ENCODE measurements at regions not wholly inside any gene's neighbourhood (a gene's known extent, or its start where the extent isn't known, plus 50 kb on each side); places are given as distances from the start of the nearest gene placed in this dataset.

GRCh38 chr11:25727944-25728343 lies 604.0 kb upstream of the ANO3 start:
- no peaks in the 10 kb centered on the region for H4K20me1 ChIP-seq (ENCODE audit: insufficient read depth)
- DNase-seq (ENCODE audit: low read depth, low spot score), result no peak
- ChIA-PET RAD21 (ENCODE audit: low non-redundant PET in 1 of 2, low total read pairs in 2 of 2, uncharacterized antibody in 2 of 2, unreplicated experiment in 2 of 2) (no interaction called here), POLR2A (no interaction called here), CTCF (no interaction called here)
- no peak overlapping the region for H3K4me2 ChIP-seq (ENCODE audit: low read length)
- H3K27me3 ChIP-seq (ENCODE audit: insufficient read depth, low read length), result no peaks in the 10 kb centered on the region
- H3K4me1 ChIP-seq (ENCODE audit: control insufficient read depth in 1 of 2, insufficient read depth in 2 of 2, low read length in 2 of 2), result no peaks in the 10 kb centered on the region
- H3K27ac ChIP-seq (ENCODE audit: low read depth, low read length), result no peak overlapping the region
- H3K36me3 ChIP-seq (ENCODE audit: control insufficient read depth in 1 of 2, insufficient read depth in 2 of 2, low read length in 2 of 2), result no peaks in the 10 kb centered on the region
- H3K4me3 ChIP-seq (replicated peaks in 1 of 2; ENCODE audit: low read depth in 1 of 2, low read length in 2 of 2), result no peak overlapping the region
- TF ChIP-seq ZNF274 (IDR thresholded peaks at IDR 0.05; ENCODE audit: low read depth, low read length) (no peak), CBX3 (IDR thresholded peaks at IDR 0.05; ENCODE audit: low read depth) (no peak), YY1 (IDR thresholded peaks at IDR 0.05; ENCODE audit: extremely low read depth, insufficient replicate concordance, low read depth, low read length) (no peak), ELF1 (IDR thresholded peaks at IDR 0.05; ENCODE audit: borderline replicate concordance, low read depth) (no peak), EZH2 (IDR thresholded peaks at IDR 0.05) (no peak)
- intact Hi-C loops (cut with micrococcal nuclease), result no loop called here
- BruUV-seq (replicated peaks), result no TSS peak
- no peak for ATAC-seq
- H3K9me2 ChIP-seq (ENCODE audit: insufficient read depth), result no peaks in the 10 kb centered on the region
- no peak overlapping the region for H2AFZ ChIP-seq (ENCODE audit: low read depth, low read length, poor library complexity, severe bottlenecking)
- peaks cover 0 to 13% of the 10 kb centered on the region in 2 experiments; a peak in 1 of 4 replicates for H3K9me3 ChIP-seq (ENCODE audit: control insufficient read depth in 1 of 2, insufficient read depth in 1 of 2, low read depth in 1 of 2, low read length in 2 of 2)
- H3K79me2 ChIP-seq (ENCODE audit: insufficient read depth, low read length), result no peaks in the 10 kb centered on the region
- no peak overlapping the region for H3K9ac ChIP-seq (ENCODE audit: low read length)

- no peaks in the 10 kb centered on the region for H4K20me1 ChIP-seq (ENCODE audit: insufficient read depth)
- ChIA-PET RAD21 (ENCODE audit: low non-redundant PET in 1 of 2, low total read pairs in 2 of 2, uncharacterized antibody in 2 of 2, unreplicated experiment in 2 of 2) (no interaction called here), CTCF (no interaction called here), POLR2A (no interaction called here)
- H3K27me3 ChIP-seq (ENCODE audit: insufficient read depth, low read length), result no peaks in the 10 kb centered on the region
- peaks cover 0 to 13% of the 10 kb centered on the region in 2 experiments; a peak in 1 of 4 replicates for H3K9me3 ChIP-seq (ENCODE audit: control insufficient read depth in 1 of 2, insufficient read depth in 1 of 2, low read depth in 1 of 2, low read length in 2 of 2)
- no TSS peak for BruUV-seq (replicated peaks)
- intact Hi-C loops (cut with micrococcal nuclease), result no loop called here
- H3K4me1 ChIP-seq (ENCODE audit: control insufficient read depth in 1 of 2, insufficient read depth in 2 of 2, low read length in 2 of 2), result no peaks in the 10 kb centered on the region
- no peaks in the 10 kb centered on the region for H3K36me3 ChIP-seq (ENCODE audit: control insufficient read depth in 1 of 2, insufficient read depth in 2 of 2, low read length in 2 of 2)
- H3K9ac ChIP-seq (ENCODE audit: low read length), result no peak overlapping the region
- H3K27ac ChIP-seq (ENCODE audit: low read depth, low read length), result no peak overlapping the region
- no peaks in the 10 kb centered on the region for H3K9me2 ChIP-seq (ENCODE audit: insufficient read depth)
- no peak overlapping the region for H2AFZ ChIP-seq (ENCODE audit: low read depth, low read length, poor library complexity, severe bottlenecking)
- DNase-seq (ENCODE audit: low read depth, low spot score) (no peak), ATAC-seq (no peak)
- H3K79me2 ChIP-seq (ENCODE audit: insufficient read depth, low read length), result no peaks in the 10 kb centered on the region
- H3K4me3 ChIP-seq (replicated peaks in 1 of 2; ENCODE audit: low read depth in 1 of 2, low read length in 2 of 2), result no peak overlapping the region
- TF ChIP-seq EZH2phosphoT487 (IDR thresholded peaks at IDR 0.05; ENCODE audit: borderline replicate concordance) (no peak), MAX (IDR thresholded peaks at IDR 0.05) (no peak)
- no peak overlapping the region for H3K4me2 ChIP-seq (ENCODE audit: low read length)
These were observed 601.7 kb upstream of the ANO3 start for GRCh38 chr11:25730230-25730629.

All from HCT116 (cell line).